ENCODE measurements at regions not wholly inside any gene's neighbourhood (a gene's known extent, or its start where the extent isn't known, plus 50 kb on each side); places are given as distances from the start of the nearest gene placed in this dataset.

DNA sequence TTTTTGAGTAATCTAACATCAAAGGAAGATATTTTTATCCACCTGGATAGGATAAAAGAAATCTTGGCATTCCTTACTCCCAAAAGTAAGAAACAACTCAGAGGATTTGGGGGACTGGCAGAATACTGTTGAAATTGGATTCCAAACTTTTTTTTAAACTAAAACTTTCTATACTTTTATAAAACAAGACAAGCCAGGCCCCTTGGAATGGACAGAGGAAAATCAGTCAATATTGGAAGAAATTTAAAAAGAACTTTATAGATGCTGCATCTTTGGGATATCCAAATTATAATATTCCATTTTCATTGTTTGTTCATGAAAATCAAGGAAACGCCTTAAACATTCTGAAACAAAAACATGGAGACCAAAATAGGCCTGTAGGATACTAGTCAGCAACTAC is 147.6 kb upstream of the PIEZO2 start:
- H3K4me3 ChIP-seq, result no peak overlapping the region

More for the DNA sequence above, 147.6 kb upstream of the PIEZO2 start:
- intact Hi-C loops (cut with micrococcal nuclease) (no loop called here), in situ Hi-C loops (cut with MboI) (no loop called here)
- Histone ChIP-seq H3K27me3 (ENCODE audit: control insufficient read depth in 2 of 2, insufficient read depth in 2 of 2, low read length in 2 of 2) (no peaks in the 10 kb centered on the region), H3K4me1 (replicated peaks in 1 of 2; ENCODE audit: control insufficient read depth in 2 of 2, insufficient read depth in 2 of 2, low read length in 2 of 2) (no peaks in the 10 kb centered on the region), H2AFZ (ENCODE audit: low read depth, low read length) (no peak overlapping the region), H3K9me3 (replicated peaks; ENCODE audit: control insufficient read depth, insufficient read depth, low read depth, low read length) (no peaks in the 10 kb centered on the region), H3K4me2 (ENCODE audit: insufficient read depth, low read length) (no peak overlapping the region), H3K27ac (ENCODE audit: extremely low read depth, low read depth, low read length) (no peak overlapping the region), H3K36me3 (ENCODE audit: control insufficient read depth, insufficient read depth, low read length) (no peaks in the 10 kb centered on the region), H3K79me2 (ENCODE audit: control insufficient read depth, insufficient read depth, low read length) (no peaks in the 10 kb centered on the region), H3K9me1 (ENCODE audit: control insufficient read depth, insufficient read depth, low read length) (no peaks in the 10 kb centered on the region), H3K9ac (ENCODE audit: insufficient read depth in 1 of 2, low read depth in 2 of 2, low read length in 2 of 2) (no peak overlapping the region), H4K20me1 (replicated peaks; ENCODE audit: control insufficient read depth, insufficient read depth, low read length) (no peaks in the 10 kb centered on the region)
- ChIA-PET POLR2A (no interaction called here), CTCF (ENCODE audit: low intra/inter-chr PET ratio) (no interaction called here)
- whole genome bisulfite sequencing (ENCODE audit: insufficient coverage, low coverage, missing lambda C conversion rate), result 0% methylated on average over 1 of the region's 1 CpG
- no peak for DNase-seq (ENCODE audit: extremely low read depth in 1 of 4, low spot score in 3 of 4)
- TF ChIP-seq ZNF75A (CRISPR knock-in tag; IDR thresholded peaks at IDR 0.05) (no peak), TSHZ1 (CRISPR knock-in tag; IDR thresholded peaks at IDR 0.05) (no peak), NFATC3 (IDR thresholded peaks at IDR 0.05) (no peak), ZNF561 (CRISPR knock-in tag; conservative IDR thresholded peaks at IDR 0.05) (no peak), ZC3H11A (IDR thresholded peaks at IDR 0.05; ENCODE audit: low read depth, low read length) (no peak), ZNF551 (CRISPR knock-in tag; IDR thresholded peaks at IDR 0.05) (no peak), ZBED1 (IDR thresholded peaks at IDR 0.05) (no peak), XRCC3 (IDR thresholded peaks at IDR 0.05) (no peak), PURB (CRISPR knock-in tag; IDR thresholded peaks at IDR 0.05; ENCODE audit: low read depth) (no peak), TAF7 (tag; IDR thresholded peaks at IDR 0.05) (no peak), ZNF347 (CRISPR knock-in tag; IDR thresholded peaks at IDR 0.05; ENCODE audit: low read depth) (no peak)
- TF ChIP-seq, protein P1, sequence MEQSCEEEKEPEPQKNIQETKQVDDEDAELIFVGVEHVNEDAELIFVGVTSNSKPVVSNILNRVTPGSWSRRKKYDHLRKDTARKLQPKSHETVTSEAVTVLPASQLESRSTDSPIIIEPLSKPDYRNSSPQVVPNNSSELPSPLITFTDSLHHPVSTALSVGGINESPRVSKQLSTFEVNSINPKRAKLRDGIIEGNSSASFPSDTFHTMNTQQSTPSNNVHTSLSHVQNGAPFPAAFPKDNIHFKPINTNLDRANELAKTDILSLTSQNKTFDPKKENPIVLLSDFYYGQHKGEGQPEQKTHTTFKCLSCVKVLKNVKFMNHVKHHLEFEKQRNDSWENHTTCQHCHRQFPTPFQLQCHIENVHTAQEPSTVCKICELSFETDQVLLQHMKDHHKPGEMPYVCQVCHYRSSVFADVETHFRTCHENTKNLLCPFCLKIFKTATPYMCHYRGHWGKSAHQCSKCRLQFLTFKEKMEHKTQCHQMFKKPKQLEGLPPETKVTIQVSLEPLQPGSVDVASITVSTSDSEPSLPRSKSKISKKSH (CRISPR knock-in tag; IDR thresholded peaks at IDR 0.05), result no peak
- BruUV-seq (replicated peaks), result no TSS peak
- FAIRE-seq, result no peak
- ATAC-seq, result no peak

Measured in K562 (cell line).